ENCODE measurements at regions not wholly inside any gene's neighbourhood (a gene's known extent, or its start where the extent isn't known, plus 50 kb on each side); places are given as distances from the start of the nearest gene placed in this dataset.

GRCh38 chr10:10829576-10829975, 188.1 kb upstream of the CELF2 start:
- in situ Hi-C loops (cut with HindIII; ENCODE audit: low sequenced_read_pairs), result no loop called here
- no peak for DNase-seq (ENCODE audit: low spot score)

DNA sequence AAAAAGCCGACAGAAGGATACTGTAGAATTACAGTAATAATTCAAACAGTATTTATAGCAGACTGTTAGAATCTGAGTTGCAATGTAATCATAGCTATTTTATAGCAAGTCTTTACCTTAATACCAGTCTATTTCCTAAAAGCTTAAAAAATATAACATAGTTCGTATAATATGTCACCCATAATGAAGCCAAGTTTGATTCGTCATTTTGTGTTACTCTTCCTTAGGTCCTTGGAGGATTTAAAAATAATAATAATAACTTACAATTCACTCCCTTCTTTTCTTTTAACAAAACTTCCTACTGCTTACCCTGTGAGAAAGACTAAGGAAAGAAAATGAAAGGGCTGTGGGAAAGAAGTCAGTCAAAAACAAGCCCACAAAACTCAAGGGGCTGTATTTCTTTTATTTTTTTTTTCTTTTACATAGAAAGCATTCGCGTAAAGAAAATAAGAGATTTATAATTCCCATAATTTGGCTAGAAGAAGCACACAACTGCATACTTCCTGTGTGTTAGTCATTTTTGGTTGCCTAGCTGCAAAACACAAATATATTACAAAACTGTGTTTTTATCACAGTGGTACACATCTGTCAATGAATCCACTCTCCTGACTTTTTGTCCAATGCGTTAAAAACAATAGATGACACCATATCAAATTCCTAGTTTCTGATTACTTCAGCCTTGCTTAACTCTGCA, 187.2 kb upstream of the CELF2 start:
- no peak for DNase-seq (ENCODE audit: low spot score)
- in situ Hi-C loops (cut with HindIII; ENCODE audit: low sequenced_read_pairs), result no loop called here

DNA sequence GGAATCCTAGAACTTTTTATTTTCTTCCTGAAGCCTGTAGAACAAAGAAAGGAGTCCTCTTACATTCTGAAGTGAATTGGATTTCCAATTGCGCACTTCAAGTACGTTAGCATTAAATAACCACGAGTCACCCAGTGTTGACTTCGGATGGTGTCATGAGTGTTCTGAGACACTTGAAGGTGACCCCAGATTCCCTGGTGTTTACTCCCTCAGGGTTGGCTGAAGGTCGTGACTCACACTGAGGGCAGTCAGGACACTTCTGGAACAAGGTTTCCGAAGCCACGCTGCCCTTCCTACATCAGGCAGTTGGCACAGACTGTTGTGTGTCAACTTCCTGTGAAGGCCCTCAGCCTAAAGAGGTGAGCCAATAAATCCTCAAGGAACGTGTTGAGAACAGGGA, 186.6 kb upstream of the CELF2 start:
- in situ Hi-C loops (cut with HindIII; ENCODE audit: low sequenced_read_pairs), result no loop called here
- DNase-seq (ENCODE audit: low spot score), result no peak

- in situ Hi-C loops (cut with HindIII; ENCODE audit: low sequenced_read_pairs), result no loop called here
- DNase-seq (ENCODE audit: low spot score), result no peak
Measured at GRCh38 chr10:10833955-10834354, 183.7 kb upstream of the CELF2 start.

GRCh38 chr10:10844251-10844650, 173.4 kb upstream of the CELF2 start:
- in situ Hi-C loops (cut with HindIII; ENCODE audit: low sequenced_read_pairs), result no loop called here
- DNase-seq (ENCODE audit: low spot score), result no peak

- no peak for DNase-seq (ENCODE audit: low spot score)
- in situ Hi-C loops (cut with HindIII; ENCODE audit: low sequenced_read_pairs), result no loop called here
Measured at GRCh38 chr10:10845185-10845584, 172.5 kb upstream of the CELF2 start.

DNA sequence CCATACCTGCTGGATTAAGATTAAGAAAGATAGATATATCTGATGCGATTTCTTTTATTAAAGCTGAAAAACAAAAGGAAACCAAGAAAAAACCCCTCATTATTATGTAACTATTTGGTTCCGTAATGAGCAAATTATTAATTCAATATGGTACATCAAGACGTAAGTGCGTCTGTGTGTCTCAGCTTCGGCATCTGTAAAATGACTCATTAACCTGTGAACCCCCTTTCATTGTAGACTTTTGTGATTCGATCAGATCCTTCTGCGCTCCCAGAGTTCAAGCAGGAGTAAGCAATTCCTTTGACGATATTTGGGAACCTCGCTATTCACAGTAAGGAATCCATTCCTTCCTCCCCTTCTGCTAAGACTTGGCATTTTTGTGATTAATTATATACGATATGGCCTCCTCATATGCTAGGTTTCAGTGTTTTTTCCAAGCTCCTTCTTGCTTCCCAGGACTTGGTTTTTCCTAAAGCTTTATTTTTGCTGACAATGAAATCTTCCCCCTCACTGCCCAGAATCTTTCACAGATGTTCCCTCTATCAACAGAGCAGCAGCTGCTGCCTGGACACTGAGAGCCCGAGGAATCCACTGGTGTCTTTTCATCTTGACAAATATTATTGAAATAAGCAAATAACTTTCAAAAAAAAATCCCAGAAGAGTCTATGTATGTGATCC, 171.7 kb upstream of the CELF2 start:
- in situ Hi-C loops (cut with HindIII; ENCODE audit: low sequenced_read_pairs), result no loop called here
- DNase-seq (ENCODE audit: low spot score), result no peak

DNA sequence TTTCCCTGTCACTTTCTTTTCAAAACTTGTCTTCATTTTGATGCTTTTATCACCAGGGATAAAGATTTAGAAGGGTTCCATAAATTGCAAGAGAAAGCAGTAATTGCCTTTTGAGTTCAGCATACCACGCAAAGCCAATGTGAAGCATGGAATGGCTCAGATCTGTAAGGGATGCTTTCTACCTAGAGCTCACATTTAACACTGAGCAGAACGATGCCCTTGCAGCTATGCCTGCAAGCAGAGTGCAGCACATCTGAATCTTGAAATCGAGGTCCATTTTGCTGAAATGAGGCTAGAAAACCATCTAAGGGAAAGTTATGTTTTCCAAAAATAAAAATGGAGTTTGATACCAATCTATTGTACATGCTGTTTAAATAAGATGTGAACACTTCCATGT, 171.2 kb upstream of the CELF2 start:
- in situ Hi-C loops (cut with HindIII; ENCODE audit: low sequenced_read_pairs), result no loop called here
- DNase-seq (ENCODE audit: low spot score), result peak; percentile 81

DNA sequence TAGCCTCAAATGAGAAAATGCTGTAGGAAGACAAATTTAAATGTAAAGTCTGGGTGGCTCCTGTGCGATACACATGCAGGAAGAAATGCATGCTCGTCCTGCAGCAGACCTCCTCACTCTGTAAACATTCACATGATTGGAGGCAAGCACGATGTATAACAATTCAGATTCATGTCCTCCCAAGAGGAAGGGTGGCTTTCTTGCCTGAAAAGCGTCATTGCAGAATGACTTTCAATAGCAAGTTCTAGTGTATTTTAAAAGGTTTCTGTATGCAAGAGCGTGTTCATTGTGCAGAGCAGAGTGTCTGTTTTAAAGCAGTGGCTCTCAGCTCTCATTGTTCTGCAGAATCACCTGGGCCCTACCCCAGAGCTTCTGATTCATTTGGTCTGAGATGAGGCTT, 170.3 kb upstream of the CELF2 start:
- peak; percentile 73 for DNase-seq (ENCODE audit: low spot score)
- in situ Hi-C loops (cut with HindIII; ENCODE audit: low sequenced_read_pairs), result no loop called here

DNA sequence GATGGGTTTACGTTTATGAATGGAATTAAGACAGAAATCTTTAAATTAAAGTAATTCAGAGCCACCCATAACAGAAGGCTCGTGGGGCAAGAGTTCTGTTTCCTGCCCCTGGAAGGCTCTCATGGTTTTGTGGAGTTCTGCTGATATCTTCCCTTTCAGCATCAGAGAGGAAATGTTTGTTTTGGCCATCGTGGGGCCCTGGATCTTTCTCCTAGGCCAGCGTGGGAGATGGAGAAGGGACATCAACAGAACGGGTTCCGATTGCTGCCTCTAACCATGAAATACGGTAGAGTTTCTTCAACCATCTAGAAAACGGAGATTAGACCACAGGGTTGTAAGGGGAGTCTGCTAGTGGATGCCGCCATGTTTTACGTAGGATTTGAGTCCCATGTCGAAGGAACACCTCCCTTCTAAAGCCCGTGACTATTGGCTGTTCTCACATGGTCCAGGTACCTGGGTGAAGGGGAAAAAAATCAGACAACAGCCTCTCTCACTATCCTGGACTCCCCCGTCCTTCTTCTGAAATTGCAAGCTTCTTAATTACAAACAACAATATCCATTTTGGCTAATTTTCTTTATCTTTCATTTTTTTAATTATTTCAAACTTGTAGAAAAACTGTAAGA, 169.1 kb upstream of the CELF2 start:
- DNase-seq (ENCODE audit: low spot score), result no peak

DNA sequence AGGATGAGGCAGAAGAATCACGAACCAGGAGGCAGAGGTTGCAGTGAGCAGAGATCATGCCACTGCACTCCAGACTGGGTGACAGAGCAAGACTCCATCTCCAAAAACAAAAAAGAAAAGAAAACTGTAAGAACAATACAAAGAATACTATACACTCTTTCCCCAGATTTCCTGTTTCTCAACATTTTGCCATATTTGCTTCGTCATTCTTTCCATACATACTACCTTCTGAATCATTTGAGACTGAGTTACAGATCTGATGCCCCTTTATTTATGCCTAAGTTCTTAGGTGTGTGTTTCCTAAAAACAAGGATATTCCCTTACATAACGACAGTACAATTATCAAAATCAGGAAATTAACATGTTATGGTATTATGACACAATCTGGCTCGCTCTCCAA, 168.4 kb upstream of the CELF2 start:
- in situ Hi-C loops (cut with HindIII; ENCODE audit: low sequenced_read_pairs), result no loop called here
- no peak for DNase-seq (ENCODE audit: low spot score)

More for the DNA sequence above, 169.1 kb upstream of the CELF2 start:
- in situ Hi-C loops (cut with HindIII; ENCODE audit: low sequenced_read_pairs), result no loop called here

GRCh38 chr10:10850214-10850613, 167.5 kb upstream of the CELF2 start:
- no peak for DNase-seq (ENCODE audit: low spot score)
- in situ Hi-C loops (cut with HindIII; ENCODE audit: low sequenced_read_pairs), result no loop called here

DNA sequence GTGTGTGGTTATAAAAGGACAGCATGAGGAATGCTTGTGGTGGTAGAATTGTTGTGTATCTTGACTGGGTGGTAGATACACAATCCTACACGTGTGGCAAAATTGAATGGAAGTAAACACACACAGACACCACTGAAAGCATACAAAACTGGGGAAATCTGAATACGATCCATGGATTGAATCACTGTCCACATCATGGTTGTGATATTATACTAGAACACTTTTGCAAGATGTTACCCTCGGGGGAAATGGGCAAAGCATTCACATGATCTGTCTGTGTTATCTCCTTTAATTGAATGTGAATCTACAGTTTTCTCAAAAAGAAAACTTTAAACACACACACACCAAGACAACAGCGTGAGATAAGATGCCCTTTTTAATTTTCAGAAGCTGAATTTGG, 165.2 kb upstream of the CELF2 start:
- in situ Hi-C loops (cut with HindIII; ENCODE audit: low sequenced_read_pairs), result no loop called here
- no peak for DNase-seq (ENCODE audit: low spot score)

- in situ Hi-C loops (cut with HindIII; ENCODE audit: low sequenced_read_pairs), result no loop called here
- no peak for DNase-seq (ENCODE audit: low spot score)
Measured at GRCh38 chr10:10853954-10854353, 163.7 kb upstream of the CELF2 start.

GRCh38 chr10:10854725-10855124, 162.9 kb upstream of the CELF2 start:
- in situ Hi-C loops (cut with HindIII; ENCODE audit: low sequenced_read_pairs), result no loop called here

GRCh38 chr10:10855151-10855581, 162.5 kb upstream of the CELF2 start:
- peak; percentile 48 for DNase-seq (ENCODE audit: low spot score)
- in situ Hi-C loops (cut with HindIII; ENCODE audit: low sequenced_read_pairs), result no loop called here

More at GRCh38 chr10:10854725-10855124, 162.9 kb upstream of the CELF2 start:
- peak; percentile 18 for DNase-seq (ENCODE audit: low spot score)

- DNase-seq (ENCODE audit: low spot score), result no peak
- in situ Hi-C loops (cut with HindIII; ENCODE audit: low sequenced_read_pairs), result no loop called here
Measured at GRCh38 chr10:10860455-10860976, 157.2 kb upstream of the CELF2 start.

GRCh38 chr10:10865303-10865702, 152.4 kb upstream of the CELF2 start:
- in situ Hi-C loops (cut with HindIII; ENCODE audit: low sequenced_read_pairs), result no loop called here
- DNase-seq (ENCODE audit: low spot score), result no peak

DNA sequence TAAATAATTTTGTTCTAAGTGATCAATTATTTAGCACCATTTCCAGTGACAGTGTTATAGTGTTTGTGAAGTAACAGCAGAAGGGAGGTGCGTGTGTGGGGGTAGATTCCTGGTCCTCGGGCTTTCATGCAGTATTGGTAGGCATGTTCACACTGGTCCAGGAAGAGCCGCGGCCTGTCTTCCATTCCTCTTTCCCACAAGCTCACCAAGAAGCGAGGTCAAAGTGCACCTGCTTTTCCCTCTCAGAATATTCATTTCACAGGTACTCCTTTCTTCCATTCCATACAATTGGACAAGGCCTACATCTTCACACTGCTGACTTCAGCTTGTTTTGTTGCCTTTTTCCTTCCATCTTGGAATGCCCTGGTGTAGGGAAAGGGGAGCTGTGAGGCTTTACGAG, 151.8 kb upstream of the CELF2 start:
- in situ Hi-C loops (cut with HindIII; ENCODE audit: low sequenced_read_pairs), result no loop called here
- no peak for DNase-seq (ENCODE audit: low spot score)

GRCh38 chr10:10869592-10869991, 148.1 kb upstream of the CELF2 start:
- in situ Hi-C loops (cut with HindIII; ENCODE audit: low sequenced_read_pairs), result no loop called here
- DNase-seq (ENCODE audit: low spot score), result no peak
